Testis (tissue), 2 donors: ENCODE measurements at regions not wholly inside any gene's neighbourhood (a gene's known extent, or its start where the extent isn't known, plus 50 kb on each side); places are given as distances from the start of the nearest gene placed in this dataset.

Experiments
- DNase-seq: peaks from one replicate; pipeline ENCODE4 v3.0.0-alpha.2; 2019
- H3K27ac ChIP-seq, 2 donors: fragments of 200-600 bp; sonication (generic); one replicate each; pipeline ENCODE4 v1.5.1; 2019
- H3K27me3 ChIP-seq: fragments of 200-600 bp; sonication (generic); one replicate; pipeline ENCODE4 v1.5.1; 2019
- H3K36me3 ChIP-seq: fragments of 200-600 bp; sonication (generic); one replicate; pipeline ENCODE4 v1.5.1; 2017; ENCODE audit warnings: low read depth; ENCODE audit errors: missing control alignments
- H3K4me1 ChIP-seq: fragments of 200-600 bp; sonication (generic); one replicate; pipeline ENCODE4 v1.5.1; 2019
- H3K4me3 ChIP-seq, 2 donors: fragments of 200-600 bp; sonication (generic); one replicate each; pipeline ENCODE4 v1.5.1; 2017 to 2019
- H3K9me3 ChIP-seq: fragments of 200-600 bp; sonication (generic); one replicate; pipeline ENCODE4 v1.5.1; 2017
- POLR2A ChIP-seq: fragments of 450-650 bp; IDR thresholded peaks from one replicate; pipeline ENCODE4 v1.6.1; 2017; ENCODE audit warnings: antibody characterized with exemption, mild to moderate bottlenecking, moderate library complexity
- WGBS, 2 donors: methylation state at CpG; one replicate each; pipeline ENCODE4 v1.1.5; 2018; 5-methylcytosine and 5-hydroxymethylcytosine counted together
- intact Hi-C: fragments of 100-400 bp; cut with DNase I; formaldehyde crosslinking; loops from one replicate; pipeline ENCODE4 v1.15.1; 2023; ENCODE audit warnings: low total_unique reads
- TF ChIP-seq, protein P1 (sequence below), 3 experiments: fragments of 450-650 bp in 2 of 3; fragments of 200-600 bp in 1 of 3; sonication (generic) in 1 of 3; IDR thresholded peaks; one replicate each; pipeline ENCODE4 v1.5.1; 2016 to 2019; ENCODE audit warnings: antibody characterized with exemption in 3 of 3, mild to moderate bottlenecking in 2 of 3, moderate library complexity in 1 of 3

DNA sequence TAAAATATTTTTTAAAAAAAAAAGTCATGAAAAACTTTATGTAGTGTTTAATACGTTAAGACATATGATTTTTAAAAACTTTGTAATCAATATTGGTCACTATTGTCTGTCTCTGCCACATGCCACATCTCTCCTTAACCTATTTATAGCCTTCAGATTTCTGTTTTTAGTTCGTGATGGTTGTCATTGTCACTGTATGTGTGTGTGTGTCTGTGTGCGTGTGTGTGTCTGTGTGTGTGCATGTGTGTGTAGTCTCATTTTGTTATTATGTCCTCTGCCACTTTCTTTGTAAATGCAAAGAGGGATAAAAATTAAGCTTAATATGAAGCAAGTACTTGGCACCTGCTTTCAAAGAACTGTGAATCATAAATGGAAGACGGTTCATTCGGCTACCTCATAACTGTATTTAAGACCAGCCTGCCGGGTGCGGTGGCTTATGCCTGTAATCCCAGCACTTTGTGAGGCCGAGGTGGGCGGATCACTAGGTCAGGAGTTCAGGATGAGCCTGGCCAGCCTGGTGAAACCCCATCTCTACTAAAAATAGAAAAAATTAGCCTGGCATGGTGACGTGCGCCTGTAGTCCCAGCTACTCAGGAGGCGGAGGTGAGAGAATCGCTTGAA lies 354.0 kb downstream of the ARL4A start:
- intact Hi-C loops = no loop called here
- no peak overlapping the region for H3K4me3 ChIP-seq
- 79 to 84% methylated on average over 13 of the region's 13 CpGs for WGBS, 2 donors

GRCh38 chr7:13042605-13043236 lies 355.3 kb downstream of the ARL4A start:
- H3K27me3 ChIP-seq = no peaks in the 10 kb centered on the region
- no peak for TF ChIP-seq POLR2A
- TF ChIP-seq, protein P1, sequence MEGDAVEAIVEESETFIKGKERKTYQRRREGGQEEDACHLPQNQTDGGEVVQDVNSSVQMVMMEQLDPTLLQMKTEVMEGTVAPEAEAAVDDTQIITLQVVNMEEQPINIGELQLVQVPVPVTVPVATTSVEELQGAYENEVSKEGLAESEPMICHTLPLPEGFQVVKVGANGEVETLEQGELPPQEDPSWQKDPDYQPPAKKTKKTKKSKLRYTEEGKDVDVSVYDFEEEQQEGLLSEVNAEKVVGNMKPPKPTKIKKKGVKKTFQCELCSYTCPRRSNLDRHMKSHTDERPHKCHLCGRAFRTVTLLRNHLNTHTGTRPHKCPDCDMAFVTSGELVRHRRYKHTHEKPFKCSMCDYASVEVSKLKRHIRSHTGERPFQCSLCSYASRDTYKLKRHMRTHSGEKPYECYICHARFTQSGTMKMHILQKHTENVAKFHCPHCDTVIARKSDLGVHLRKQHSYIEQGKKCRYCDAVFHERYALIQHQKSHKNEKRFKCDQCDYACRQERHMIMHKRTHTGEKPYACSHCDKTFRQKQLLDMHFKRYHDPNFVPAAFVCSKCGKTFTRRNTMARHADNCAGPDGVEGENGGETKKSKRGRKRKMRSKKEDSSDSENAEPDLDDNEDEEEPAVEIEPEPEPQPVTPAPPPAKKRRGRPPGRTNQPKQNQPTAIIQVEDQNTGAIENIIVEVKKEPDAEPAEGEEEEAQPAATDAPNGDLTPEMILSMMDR (IDR thresholded peaks at IDR 0.05) = no peak
- no peaks in the 10 kb centered on the region for H3K4me1 ChIP-seq
- no peak for DNase-seq
- intact Hi-C loops = no loop called here
- no peaks in the 10 kb centered on the region for H3K9me3 ChIP-seq
- no peak overlapping the region for H3K4me3 ChIP-seq
- H3K36me3 ChIP-seq = no peaks in the 10 kb centered on the region
- no peak overlapping the region for H3K27ac ChIP-seq

More for the DNA sequence above, 354.0 kb downstream of the ARL4A start:
- Histone ChIP-seq H3K27me3 (no peaks in the 10 kb centered on the region), H3K27ac (no peak overlapping the region), H3K4me1 (no peaks in the 10 kb centered on the region), H3K36me3 (no peaks in the 10 kb centered on the region), H3K9me3 (no peaks in the 10 kb centered on the region)
- no peak for DNase-seq
- TF ChIP-seq POLR2A = no peak
- TF ChIP-seq, protein P1 (IDR thresholded peaks at IDR 0.05) = no peak

- 88 to 91% methylated on average over 2 of the region's 2 CpGs for WGBS, 2 donors
- Histone ChIP-seq H3K27me3 (no peaks in the 10 kb centered on the region), H3K36me3 (no peaks in the 10 kb centered on the region), H3K27ac (no peak overlapping the region), H3K4me3 (no peak overlapping the region), H3K9me3 (no peaks in the 10 kb centered on the region), H3K4me1 (no peaks in the 10 kb centered on the region)
- intact Hi-C loops = no loop called here
- DNase-seq = no peak
- TF ChIP-seq, protein P1 (IDR thresholded peaks at IDR 0.05) = no peak
- TF ChIP-seq POLR2A = no peak
These were observed 356.9 kb downstream of the ARL4A start for GRCh38 chr7:13044309-13044708.

GRCh38 chr7:13047061-13047460 lies 359.6 kb downstream of the ARL4A start:
- Histone ChIP-seq H3K27me3 (no peaks in the 10 kb centered on the region), H3K4me1 (no peaks in the 10 kb centered on the region), H3K4me3 (no peak overlapping the region), H3K27ac (no peak overlapping the region), H3K36me3 (no peaks in the 10 kb centered on the region), H3K9me3 (no peaks in the 10 kb centered on the region)
- intact Hi-C loops = no loop called here
- no peak for DNase-seq
- WGBS, 2 donors = 90 to 94% methylated on average over 4 of the region's 4 CpGs
- TF ChIP-seq, protein P1 (IDR thresholded peaks at IDR 0.05) = no peak
- no peak for TF ChIP-seq POLR2A

GRCh38 chr7:13049946-13050345 lies 362.5 kb downstream of the ARL4A start:
- no peaks in the 10 kb centered on the region for H3K36me3 ChIP-seq
- no peak for TF ChIP-seq POLR2A
- TF ChIP-seq, protein P1 (IDR thresholded peaks at IDR 0.05) = no peak
- H3K4me1 ChIP-seq = no peaks in the 10 kb centered on the region
- H3K9me3 ChIP-seq = no peaks in the 10 kb centered on the region
- 62 to 67% methylated on average over 3 of the region's 3 CpGs for WGBS, 2 donors
- no peaks in the 10 kb centered on the region for H3K27me3 ChIP-seq
- no peak overlapping the region for H3K27ac ChIP-seq
- DNase-seq = no peak
- intact Hi-C loops = no loop called here
- H3K4me3 ChIP-seq = no peak overlapping the region
